Nephron progenitor cell (in vitro differentiated cells): ENCODE measurements at regions not wholly inside any gene's neighbourhood (a gene's known extent, or its start where the extent isn't known, plus 50 kb on each side); places are given as distances from the start of the nearest gene placed in this dataset.

Experiments
- DNase-seq: peaks from one replicate; pipeline ENCODE4 v3.0.0; 2021
- H3K27ac Mint-ChIP-seq: 2 replicates; pipeline ENCODE4 v1.8.0; 2021; ENCODE audit warnings: mild to moderate bottlenecking, moderate library complexity, mixed read lengths
- H3K27me3 Mint-ChIP-seq: 2 replicates; pipeline ENCODE4 v1.8.0; 2021; ENCODE audit warnings: mild to moderate bottlenecking, low read depth, mixed read lengths; ENCODE audit not compliant: poor library complexity
- H3K36me3 Mint-ChIP-seq: 2 replicates; pipeline ENCODE4 v1.8.0; 2021; ENCODE audit warnings: low read depth, mixed read lengths
- H3K4me1 Mint-ChIP-seq: 2 replicates; pipeline ENCODE4 v1.8.0; 2021; ENCODE audit warnings: mixed read lengths
- H3K4me3 Mint-ChIP-seq: 2 replicates; pipeline ENCODE4 v1.8.0; 2021; ENCODE audit warnings: mild to moderate bottlenecking, moderate library complexity, mixed read lengths
- H3K9me3 Mint-ChIP-seq: 2 replicates; pipeline ENCODE4 v1.8.0; 2021; ENCODE audit warnings: mild to moderate bottlenecking, moderate library complexity, mixed read lengths
- CTCF ChIP-seq: fragments of 200-600 bp; sonication (generic); IDR thresholded peaks from 2 replicates; pipeline ENCODE4 v1.5.0; 2021; ENCODE audit warnings: antibody characterized with exemption

GRCh38 chr22:47384977-47385376 lies 622.5 kb downstream of the TBC1D22A start:
- no peak for TF ChIP-seq CTCF
- no peak overlapping the region for H3K4me3 Mint-ChIP-seq
- peaks cover 94% of the 10 kb centered on the region for H3K9me3 Mint-ChIP-seq
- no peak for DNase-seq
- no peaks in the 10 kb centered on the region for H3K27me3 Mint-ChIP-seq
- no peaks in the 10 kb centered on the region for H3K36me3 Mint-ChIP-seq
- H3K27ac Mint-ChIP-seq: no peak overlapping the region
- H3K4me1 Mint-ChIP-seq: no peaks in the 10 kb centered on the region

- H3K4me1 Mint-ChIP-seq: no peaks in the 10 kb centered on the region
- DNase-seq: no peak
- H3K36me3 Mint-ChIP-seq: peaks cover 9% of the 10 kb centered on the region
- peak overlapping the region; percentile 18 for H3K4me3 Mint-ChIP-seq
- no peak overlapping the region for H3K27ac Mint-ChIP-seq
- no peak for TF ChIP-seq CTCF
- peaks cover 3% of the 10 kb centered on the region for H3K27me3 Mint-ChIP-seq
- peaks cover 97% of the 10 kb centered on the region for H3K9me3 Mint-ChIP-seq
These were observed 619.9 kb downstream of the TBC1D22A start for GRCh38 chr22:47382164-47382890.

- Mint-ChIP-seq H3K27me3 (peaks cover 3% of the 10 kb centered on the region), H3K4me3 (no peak overlapping the region), H3K27ac (no peak overlapping the region), H3K36me3 (peaks cover 9% of the 10 kb centered on the region), H3K9me3 (peaks cover 98% of the 10 kb centered on the region), H3K4me1 (no peaks in the 10 kb centered on the region)
- no peak for TF ChIP-seq CTCF
- DNase-seq: no peak
These were observed 618.8 kb downstream of the TBC1D22A start for GRCh38 chr22:47381240-47381639.

- peaks cover 9% of the 10 kb centered on the region for H3K36me3 Mint-ChIP-seq
- H3K27me3 Mint-ChIP-seq: peaks cover 3% of the 10 kb centered on the region
- no peak for DNase-seq
- H3K4me3 Mint-ChIP-seq: no peak overlapping the region
- H3K27ac Mint-ChIP-seq: no peak overlapping the region
- peaks cover 98% of the 10 kb centered on the region for H3K9me3 Mint-ChIP-seq
- H3K4me1 Mint-ChIP-seq: no peaks in the 10 kb centered on the region
- no peak for TF ChIP-seq CTCF
These were observed 618.2 kb downstream of the TBC1D22A start for GRCh38 chr22:47380692-47381091.

GRCh38 chr22:47379037-47379436 lies 616.6 kb downstream of the TBC1D22A start:
- DNase-seq: no peak
- no peak overlapping the region for H3K27ac Mint-ChIP-seq
- H3K4me1 Mint-ChIP-seq: no peaks in the 10 kb centered on the region
- H3K27me3 Mint-ChIP-seq: peaks cover 3% of the 10 kb centered on the region
- no peak overlapping the region for H3K4me3 Mint-ChIP-seq
- peaks cover 9% of the 10 kb centered on the region for H3K36me3 Mint-ChIP-seq
- no peak for TF ChIP-seq CTCF
- H3K9me3 Mint-ChIP-seq: peaks cover 98% of the 10 kb centered on the region

- peaks cover 9% of the 10 kb centered on the region for H3K36me3 Mint-ChIP-seq
- H3K9me3 Mint-ChIP-seq: peaks cover 95% of the 10 kb centered on the region
- H3K27me3 Mint-ChIP-seq: peaks cover 3% of the 10 kb centered on the region
- no peak overlapping the region for H3K27ac Mint-ChIP-seq
- no peak overlapping the region for H3K4me3 Mint-ChIP-seq
- H3K4me1 Mint-ChIP-seq: no peaks in the 10 kb centered on the region
- no peak for DNase-seq
- no peak for TF ChIP-seq CTCF
These were observed 615.6 kb downstream of the TBC1D22A start for GRCh38 chr22:47377926-47378560.
